ENCODE measurements at regions not wholly inside any gene's neighbourhood (a gene's known extent, or its start where the extent isn't known, plus 50 kb on each side); places are given as distances from the start of the nearest gene placed in this dataset.
A peak's percentile ranks its signal among the peaks of the same experiment; 100 is the strongest.

GRCh38 chr6:105838171-105838570 is 248.0 kb upstream of the PRDM1 start:
- DNase-seq, result no peak
- in situ Hi-C loops (cut with HindIII; ENCODE audit: low pct_ligation_motif_present, low pct_unique_long_range_greater_than_20kb, low sequenced_read_pairs), result no loop called here

GRCh38 chr6:105836889-105837288 is 249.2 kb upstream of the PRDM1 start:
- in situ Hi-C loops (cut with HindIII; ENCODE audit: low pct_ligation_motif_present, low pct_unique_long_range_greater_than_20kb, low sequenced_read_pairs), result no loop called here
- DNase-seq, result no peak

DNA sequence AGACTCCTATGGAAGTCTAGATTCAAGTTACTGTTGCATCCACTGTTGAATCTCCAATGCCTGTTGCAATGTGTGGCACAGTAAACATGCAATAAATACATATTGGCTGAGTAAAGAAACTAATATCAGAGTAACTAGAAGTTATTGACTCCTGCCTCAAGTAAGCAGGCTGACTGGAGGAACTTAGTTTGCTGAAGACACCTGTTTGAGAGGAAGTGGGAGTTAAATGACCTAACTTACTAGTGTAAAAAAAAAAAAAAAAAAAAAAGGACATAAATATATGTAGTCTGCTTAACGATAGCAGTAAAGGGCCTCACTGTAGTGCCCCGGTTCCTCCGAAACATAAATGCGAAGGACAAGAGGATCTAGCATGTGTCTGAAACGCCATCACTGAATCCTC is 249.8 kb upstream of the PRDM1 start:
- no peak for DNase-seq
- in situ Hi-C loops (cut with HindIII; ENCODE audit: low pct_ligation_motif_present, low pct_unique_long_range_greater_than_20kb, low sequenced_read_pairs), result no loop called here

- in situ Hi-C loops (cut with HindIII; ENCODE audit: low pct_ligation_motif_present, low pct_unique_long_range_greater_than_20kb, low sequenced_read_pairs), result no loop called here
- DNase-seq, result peak; percentile 15
These were observed 250.8 kb upstream of the PRDM1 start for GRCh38 chr6:105835373-105835772.

GRCh38 chr6:105833959-105834947 is 251.9 kb upstream of the PRDM1 start:
- no peak for DNase-seq
- in situ Hi-C loops (cut with HindIII; ENCODE audit: low pct_ligation_motif_present, low pct_unique_long_range_greater_than_20kb, low sequenced_read_pairs), result no loop called here

DNA sequence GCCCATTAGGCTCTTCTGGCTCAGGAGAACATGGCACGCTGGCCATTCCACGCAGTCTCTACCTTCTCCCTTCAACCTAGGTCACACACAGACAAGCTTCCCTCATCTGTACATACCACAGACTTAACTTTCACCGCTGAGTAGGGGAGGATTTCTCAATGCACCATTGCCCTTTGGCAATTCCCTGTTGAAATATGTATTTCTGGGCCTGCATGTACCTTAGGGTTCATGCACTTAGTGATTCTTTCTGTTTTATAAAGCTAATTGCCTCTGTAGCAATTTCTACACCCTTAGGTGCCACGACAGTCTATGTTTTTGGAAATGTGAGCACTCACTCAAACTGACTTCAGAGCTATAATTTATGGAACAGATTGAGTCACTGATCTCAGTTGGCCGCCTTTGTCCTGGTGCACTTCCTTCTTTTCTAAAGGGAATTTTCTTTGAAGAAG is 253.8 kb upstream of the PRDM1 start:
- no peak for DNase-seq

GRCh38 chr6:105831311-105832097 is 254.6 kb upstream of the PRDM1 start:
- in situ Hi-C loops (cut with HindIII; ENCODE audit: low pct_ligation_motif_present, low pct_unique_long_range_greater_than_20kb, low sequenced_read_pairs), result no loop called here
- DNase-seq, result no peak

More for the DNA sequence above, 253.8 kb upstream of the PRDM1 start:
- in situ Hi-C loops (cut with HindIII; ENCODE audit: low pct_ligation_motif_present, low pct_unique_long_range_greater_than_20kb, low sequenced_read_pairs), result no loop called here

DNA sequence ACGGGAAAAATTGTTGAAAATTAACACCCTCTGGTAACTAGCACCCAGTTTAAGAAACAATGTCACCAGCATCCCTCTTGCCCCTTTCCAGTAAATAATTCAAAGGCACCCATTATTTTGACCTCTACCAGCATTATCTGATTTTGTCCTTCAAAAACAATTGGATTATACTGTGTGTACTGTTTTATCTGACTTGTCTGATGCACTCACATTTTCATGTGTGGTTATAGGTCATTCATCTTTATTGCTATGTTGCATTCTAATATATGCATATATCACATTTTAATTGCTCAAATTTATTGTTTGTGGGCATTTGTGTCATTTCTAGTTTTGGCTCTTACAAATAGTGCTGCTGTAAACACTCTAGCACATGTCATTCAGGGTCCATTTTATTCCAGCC is 260.9 kb upstream of the PRDM1 start:
- in situ Hi-C loops (cut with HindIII; ENCODE audit: low pct_ligation_motif_present, low pct_unique_long_range_greater_than_20kb, low sequenced_read_pairs), result no loop called here
- no peak for DNase-seq

DNA sequence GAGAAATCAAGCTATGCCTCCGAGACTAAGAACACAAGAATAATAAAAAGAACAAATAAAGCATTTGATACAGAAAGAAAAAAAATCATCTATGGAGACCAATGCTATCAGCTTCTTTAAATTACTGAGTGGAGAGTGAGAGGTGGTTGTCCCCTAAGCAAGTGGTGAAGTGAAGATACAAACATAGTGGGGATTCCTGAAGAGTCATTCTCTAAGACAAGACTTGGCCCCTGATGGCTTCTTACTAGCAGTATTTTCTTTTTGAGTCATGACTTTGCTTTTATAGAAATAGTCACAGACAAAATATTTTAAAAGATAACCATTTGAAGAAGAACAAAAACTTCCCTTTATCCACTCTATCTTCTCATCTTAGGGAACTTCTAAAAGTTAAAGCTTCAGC is 261.4 kb upstream of the PRDM1 start:
- DNase-seq, result no peak
- in situ Hi-C loops (cut with HindIII; ENCODE audit: low pct_ligation_motif_present, low pct_unique_long_range_greater_than_20kb, low sequenced_read_pairs), result no loop called here

GRCh38 chr6:105821777-105822176 is 264.4 kb upstream of the PRDM1 start:
- in situ Hi-C loops (cut with HindIII; ENCODE audit: low pct_ligation_motif_present, low pct_unique_long_range_greater_than_20kb, low sequenced_read_pairs), result no loop called here
- no peak for DNase-seq

- in situ Hi-C loops (cut with HindIII; ENCODE audit: low pct_ligation_motif_present, low pct_unique_long_range_greater_than_20kb, low sequenced_read_pairs), result no loop called here
- DNase-seq, result no peak
These were observed 265.1 kb upstream of the PRDM1 start for GRCh38 chr6:105821027-105821426.

DNA sequence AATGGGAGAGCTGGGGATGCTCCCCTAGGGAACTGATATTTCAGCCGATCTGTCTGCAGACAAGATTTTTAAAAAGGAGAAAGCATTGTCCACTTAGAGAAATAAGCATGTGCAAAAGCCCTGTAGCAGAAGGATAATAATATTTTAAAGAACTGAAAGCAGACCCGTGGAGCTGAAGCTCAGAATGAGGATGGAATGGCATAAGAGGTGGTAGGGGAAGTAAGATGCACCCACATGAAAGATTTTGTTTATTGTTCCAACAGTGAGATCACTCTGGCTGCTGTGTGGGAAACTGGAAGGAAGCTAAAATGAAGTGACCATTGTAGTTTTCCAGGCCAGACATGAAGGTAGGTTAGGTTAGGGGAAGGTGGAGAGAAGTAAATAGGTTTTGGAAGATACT is 266.4 kb upstream of the PRDM1 start:
- in situ Hi-C loops (cut with HindIII; ENCODE audit: low pct_ligation_motif_present, low pct_unique_long_range_greater_than_20kb, low sequenced_read_pairs), result no loop called here
- no peak for DNase-seq

- in situ Hi-C loops (cut with HindIII; ENCODE audit: low pct_ligation_motif_present, low pct_unique_long_range_greater_than_20kb, low sequenced_read_pairs), result no loop called here
- no peak for DNase-seq
These were observed 267.6 kb upstream of the PRDM1 start for GRCh38 chr6:105818505-105818904.

GRCh38 chr6:105817961-105818360 is 268.2 kb upstream of the PRDM1 start:
- in situ Hi-C loops (cut with HindIII; ENCODE audit: low pct_ligation_motif_present, low pct_unique_long_range_greater_than_20kb, low sequenced_read_pairs), result no loop called here
- no peak for DNase-seq

DNA sequence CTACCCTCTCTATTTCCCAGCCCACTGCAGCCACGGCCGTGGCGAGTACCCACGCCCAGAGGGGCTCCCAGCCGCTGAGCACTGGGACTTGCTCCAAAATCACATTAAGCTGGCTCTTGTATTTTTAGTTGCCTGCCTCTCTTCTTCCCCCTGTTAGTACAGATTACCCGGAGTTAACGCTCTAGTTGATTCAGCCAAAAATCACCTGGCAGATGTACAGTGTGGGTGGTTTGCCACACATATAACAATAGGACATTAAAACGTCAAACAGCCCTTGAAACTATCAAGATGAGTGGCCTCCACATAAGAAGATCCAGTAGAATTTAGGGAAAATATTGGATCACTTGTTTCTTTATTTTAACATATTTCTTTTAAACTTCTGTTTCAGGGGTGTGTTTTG is 268.8 kb upstream of the PRDM1 start:
- in situ Hi-C loops (cut with HindIII; ENCODE audit: low pct_ligation_motif_present, low pct_unique_long_range_greater_than_20kb, low sequenced_read_pairs), result no loop called here
- no peak for DNase-seq

DNA sequence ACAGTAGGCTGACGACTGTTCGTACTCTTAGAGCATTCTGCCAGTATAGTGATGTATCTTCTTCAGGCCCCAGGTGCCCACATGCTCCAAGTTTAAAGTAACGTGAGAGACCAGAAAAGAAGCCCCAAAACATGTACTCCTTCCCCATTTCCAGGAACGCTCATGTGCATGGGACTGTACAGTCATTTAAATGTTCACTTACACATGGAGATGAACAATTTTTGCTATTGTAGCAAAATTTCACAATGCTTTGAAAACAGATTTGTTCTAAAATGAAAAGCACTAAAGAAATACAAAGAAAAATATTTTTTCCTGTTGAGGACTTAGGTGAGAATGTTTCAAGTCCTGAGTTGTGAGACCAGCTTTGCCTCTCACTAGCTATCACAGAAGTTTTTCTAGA is 269.3 kb upstream of the PRDM1 start:
- in situ Hi-C loops (cut with HindIII; ENCODE audit: low pct_ligation_motif_present, low pct_unique_long_range_greater_than_20kb, low sequenced_read_pairs), result no loop called here
- no peak for DNase-seq

DNA sequence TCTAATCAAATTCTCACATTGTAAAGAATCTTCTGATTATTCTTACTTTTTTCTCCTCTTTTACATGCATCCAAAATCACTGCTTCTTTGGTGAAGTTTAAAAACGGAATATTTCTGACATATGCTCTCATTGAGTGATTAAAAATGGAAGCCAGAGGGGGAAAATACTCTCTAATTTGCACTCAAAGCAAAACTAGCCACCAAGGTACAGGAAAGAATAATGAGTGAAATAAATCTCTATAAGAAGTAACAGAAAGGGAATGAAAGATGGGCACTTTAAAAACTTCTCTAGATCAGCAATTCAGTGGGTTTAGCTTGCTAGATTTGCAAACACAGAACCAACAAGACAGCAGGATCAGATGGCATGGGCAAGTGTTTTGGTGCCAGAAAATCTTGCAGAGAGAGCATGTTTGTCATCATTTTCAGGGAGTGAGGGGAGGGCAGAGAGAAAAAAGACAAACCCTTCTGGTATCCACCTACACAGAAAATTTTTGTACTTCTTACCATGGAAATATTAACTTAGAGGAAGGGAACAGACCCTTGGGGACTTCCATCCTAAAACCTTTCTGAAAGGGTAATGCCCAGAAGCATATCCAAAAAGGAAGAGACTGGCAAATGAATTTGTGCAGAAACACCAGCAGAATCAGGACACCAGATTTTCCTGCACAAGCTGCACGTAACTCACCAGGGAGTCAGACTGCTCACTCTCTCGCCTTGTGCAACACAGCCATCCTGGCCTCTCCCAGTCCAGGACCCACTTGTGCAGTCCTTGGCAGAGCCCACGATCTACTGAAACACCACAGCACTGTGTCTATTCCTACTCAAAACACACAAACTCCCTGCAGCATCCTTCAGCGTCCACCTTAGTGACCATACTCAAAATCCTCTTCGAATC is 270.2 kb upstream of the PRDM1 start:
- no peak for DNase-seq
- in situ Hi-C loops (cut with HindIII; ENCODE audit: low pct_ligation_motif_present, low pct_unique_long_range_greater_than_20kb, low sequenced_read_pairs), result no loop called here

DNA sequence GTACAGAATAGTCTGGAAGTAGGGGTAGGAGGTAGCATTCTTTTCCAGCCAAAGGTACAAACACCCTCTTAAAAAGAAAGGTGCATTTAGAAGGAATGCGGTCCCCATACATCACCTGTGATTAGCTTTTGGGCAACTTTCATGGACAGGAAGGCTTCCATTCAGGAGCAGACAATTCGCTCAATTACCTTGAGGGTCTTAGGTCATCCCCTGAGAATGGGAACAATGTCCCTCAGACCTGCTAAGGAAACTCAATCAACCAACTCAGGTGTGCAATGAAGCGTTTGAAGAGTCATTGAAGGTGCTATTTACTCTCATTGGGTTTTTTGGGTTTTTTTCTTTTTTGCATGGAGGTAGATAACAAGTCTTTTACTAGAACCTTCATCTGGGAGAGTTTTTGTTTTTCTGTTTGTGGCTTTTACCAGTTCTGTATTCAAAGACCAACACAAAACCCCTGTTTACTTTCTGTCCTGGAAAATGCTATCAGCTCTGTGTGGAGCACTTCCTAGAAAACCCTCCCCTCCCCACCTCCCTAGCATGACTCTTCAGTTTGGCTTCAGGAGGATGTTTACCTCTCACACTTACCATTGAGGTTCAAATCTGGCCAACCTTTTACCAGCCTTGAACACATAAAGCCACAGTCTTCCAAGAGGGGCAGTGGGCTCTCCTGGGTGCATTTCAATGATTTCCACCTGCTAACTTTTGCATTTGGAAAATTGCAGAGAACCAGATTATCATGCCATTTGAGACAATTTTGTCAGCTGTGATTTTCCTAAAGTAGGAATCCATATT is 271.2 kb upstream of the PRDM1 start:
- no peak for DNase-seq
- in situ Hi-C loops (cut with HindIII; ENCODE audit: low pct_ligation_motif_present, low pct_unique_long_range_greater_than_20kb, low sequenced_read_pairs), result no loop called here
